ENCODE measurements at regions not wholly inside any gene's neighbourhood (a gene's known extent, or its start where the extent isn't known, plus 50 kb on each side); places are given as distances from the start of the nearest gene placed in this dataset.

GRCh38 chr13:70534466-70534865 lies 426.2 kb upstream of the KLHL1 start:
- Histone ChIP-seq H3K9me1 (ENCODE audit: control insufficient read depth, extremely low read depth, insufficient read depth, low read length) (no peaks in the 10 kb centered on the region), H3K4me2 (ENCODE audit: control insufficient read depth, extremely low read depth, insufficient read depth, low read depth, low read length) (no peak overlapping the region), H3K36me3 (ENCODE audit: control insufficient read depth in 2 of 2, extremely low read depth in 1 of 2, insufficient read depth in 2 of 2, low read length in 2 of 2) (no peaks in the 10 kb centered on the region), H3K4me1 (ENCODE audit: control insufficient read depth, extremely low read depth, insufficient read depth, low read length) (no peaks in the 10 kb centered on the region), H3K79me2 (ENCODE audit: control insufficient read depth, insufficient read depth, low read length) (no peaks in the 10 kb centered on the region), H3K27me3 (ENCODE audit: control insufficient read depth, extremely low read depth, insufficient read depth, low read length) (no peaks in the 10 kb centered on the region), H2AFZ (ENCODE audit: control insufficient read depth, low read length) (no peak overlapping the region), H3K9me3 (ENCODE audit: control insufficient read depth, low read depth, low read length) (peaks cover 2% of the 10 kb centered on the region), H3K27ac (ENCODE audit: control insufficient read depth, insufficient read depth, low read length) (no peak overlapping the region), H4K20me1 (ENCODE audit: control insufficient read depth, extremely low read depth, insufficient read depth, low read length) (no peaks in the 10 kb centered on the region), H3K9ac (ENCODE audit: control insufficient read depth, extremely low read depth, insufficient read depth, low read length) (no peak overlapping the region), H3K4me3 (ENCODE audit: control insufficient read depth in 2 of 3, extremely low read depth in 1 of 3, insufficient read depth in 2 of 3, low read depth in 1 of 3, low read length in 3 of 3) (no peak overlapping the region)
- no peak for FAIRE-seq
- TF ChIP-seq CTCF (optimal IDR thresholded peaks at IDR 0.05 in 1 of 3, IDR thresholded peaks at IDR 0.05 in 1 of 3, conservative IDR thresholded peaks at IDR 0.05 in 1 of 3; ENCODE audit: extremely low read depth in 1 of 3, insufficient read depth in 2 of 3, low read length in 3 of 3) (no peak), EZH2 (IDR thresholded peaks at IDR 0.05; ENCODE audit: low read length) (no peak)
- dilution Hi-C loops (cut with MboI; ENCODE audit: extremely low pct_ligation_motif_present, low sequenced_read_pairs): no loop called here
- DNase-seq (ENCODE audit: low read depth, low spot score): no peak

- dilution Hi-C loops (cut with MboI; ENCODE audit: extremely low pct_ligation_motif_present, low sequenced_read_pairs): no loop called here
- DNase-seq (ENCODE audit: low read depth, low spot score): no peak
- H4K20me1 ChIP-seq (ENCODE audit: control insufficient read depth, extremely low read depth, insufficient read depth, low read length): no peaks in the 10 kb centered on the region
Observed at GRCh38 chr13:70529652-70530051, 421.4 kb upstream of the KLHL1 start.

More at GRCh38 chr13:70529652-70530051, 421.4 kb upstream of the KLHL1 start:
- Histone ChIP-seq H3K27me3 (ENCODE audit: control insufficient read depth, extremely low read depth, insufficient read depth, low read length) (no peaks in the 10 kb centered on the region), H3K4me2 (ENCODE audit: control insufficient read depth, extremely low read depth, insufficient read depth, low read depth, low read length) (no peak overlapping the region), H3K79me2 (ENCODE audit: control insufficient read depth, insufficient read depth, low read length) (no peaks in the 10 kb centered on the region), H2AFZ (ENCODE audit: control insufficient read depth, low read length) (no peak overlapping the region), H3K27ac (ENCODE audit: control insufficient read depth, insufficient read depth, low read length) (no peak overlapping the region), H3K4me3 (ENCODE audit: control insufficient read depth in 2 of 3, extremely low read depth in 1 of 3, insufficient read depth in 2 of 3, low read depth in 1 of 3, low read length in 3 of 3) (no peak overlapping the region), H3K9me3 (ENCODE audit: control insufficient read depth, low read depth, low read length) (no peaks in the 10 kb centered on the region), H3K9ac (ENCODE audit: control insufficient read depth, extremely low read depth, insufficient read depth, low read length) (no peak overlapping the region), H3K9me1 (ENCODE audit: control insufficient read depth, extremely low read depth, insufficient read depth, low read length) (no peaks in the 10 kb centered on the region), H3K36me3 (ENCODE audit: control insufficient read depth in 2 of 2, extremely low read depth in 1 of 2, insufficient read depth in 2 of 2, low read length in 2 of 2) (no peaks in the 10 kb centered on the region), H3K4me1 (ENCODE audit: control insufficient read depth, extremely low read depth, insufficient read depth, low read length) (no peaks in the 10 kb centered on the region)
- no peak for FAIRE-seq
- TF ChIP-seq CTCF (optimal IDR thresholded peaks at IDR 0.05 in 1 of 3, IDR thresholded peaks at IDR 0.05 in 1 of 3, conservative IDR thresholded peaks at IDR 0.05 in 1 of 3; ENCODE audit: extremely low read depth in 1 of 3, insufficient read depth in 2 of 3, low read length in 3 of 3) (no peak), EZH2 (IDR thresholded peaks at IDR 0.05; ENCODE audit: low read length) (no peak)
